PC-3 (cell line): ENCODE measurements at regions not wholly inside any gene's neighbourhood (a gene's known extent, or its start where the extent isn't known, plus 50 kb on each side); places are given as distances from the start of the nearest gene placed in this dataset.

ENCODE experiments used
- EZH2 ChIP-seq: fragments of 300-600 bp; sonication (generic); IDR thresholded peaks from one replicate; pipeline ENCODE4 v1.6.1; 2017; ENCODE audit warnings: antibody characterized with exemption, mild to moderate bottlenecking, low read length; ENCODE audit not compliant: unreplicated experiment
- EZH2phosphoT487 ChIP-seq: fragments of 300-600 bp; sonication (generic); IDR thresholded peaks from 2 replicates; pipeline ENCODE4 v1.6.1; 2018; ENCODE audit warnings: mild to moderate bottlenecking, antibody characterized with exemption, low read length, borderline replicate concordance
- TF ChIP-seq, protein P1 (sequence below): fragments of 300-600 bp; sonication (generic); conservative IDR thresholded peaks from 2 replicates; pipeline ENCODE4 v1.5.1; 2017; ENCODE audit warnings: antibody characterized with exemption, low read depth, mild to moderate bottlenecking, low read length

DNA sequence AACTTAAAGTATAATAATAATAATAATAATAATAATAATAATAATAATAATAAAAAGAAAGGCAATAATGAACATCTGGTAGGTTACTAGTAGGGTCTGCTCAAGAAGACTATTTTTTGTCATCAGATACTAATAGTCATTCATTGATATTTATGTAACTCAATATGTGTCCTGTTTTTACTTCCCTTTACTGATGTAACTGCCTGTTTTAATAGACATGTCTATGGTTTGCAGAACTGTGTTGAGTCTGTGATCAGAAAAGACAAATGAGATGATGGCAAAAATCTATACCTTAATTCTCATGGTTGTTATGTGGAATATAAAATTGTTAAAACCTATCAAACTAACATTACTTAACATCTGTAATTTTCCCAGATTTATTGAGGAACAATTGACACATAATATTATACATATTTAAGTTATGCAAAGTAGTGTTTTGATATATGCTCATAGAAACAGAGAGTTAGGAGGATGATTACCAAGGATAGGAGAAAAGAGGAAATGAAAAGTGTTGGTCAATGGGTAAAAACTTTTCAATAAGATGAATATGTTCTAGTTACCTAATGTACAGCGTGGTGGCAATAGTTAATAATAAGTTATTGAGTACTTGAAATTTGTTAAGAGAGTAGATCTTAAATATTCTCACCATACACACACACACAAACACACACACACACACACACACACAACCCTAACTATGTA is 699.4 kb downstream of the ZPLD1 start:
- TF ChIP-seq, protein P1, sequence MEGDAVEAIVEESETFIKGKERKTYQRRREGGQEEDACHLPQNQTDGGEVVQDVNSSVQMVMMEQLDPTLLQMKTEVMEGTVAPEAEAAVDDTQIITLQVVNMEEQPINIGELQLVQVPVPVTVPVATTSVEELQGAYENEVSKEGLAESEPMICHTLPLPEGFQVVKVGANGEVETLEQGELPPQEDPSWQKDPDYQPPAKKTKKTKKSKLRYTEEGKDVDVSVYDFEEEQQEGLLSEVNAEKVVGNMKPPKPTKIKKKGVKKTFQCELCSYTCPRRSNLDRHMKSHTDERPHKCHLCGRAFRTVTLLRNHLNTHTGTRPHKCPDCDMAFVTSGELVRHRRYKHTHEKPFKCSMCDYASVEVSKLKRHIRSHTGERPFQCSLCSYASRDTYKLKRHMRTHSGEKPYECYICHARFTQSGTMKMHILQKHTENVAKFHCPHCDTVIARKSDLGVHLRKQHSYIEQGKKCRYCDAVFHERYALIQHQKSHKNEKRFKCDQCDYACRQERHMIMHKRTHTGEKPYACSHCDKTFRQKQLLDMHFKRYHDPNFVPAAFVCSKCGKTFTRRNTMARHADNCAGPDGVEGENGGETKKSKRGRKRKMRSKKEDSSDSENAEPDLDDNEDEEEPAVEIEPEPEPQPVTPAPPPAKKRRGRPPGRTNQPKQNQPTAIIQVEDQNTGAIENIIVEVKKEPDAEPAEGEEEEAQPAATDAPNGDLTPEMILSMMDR, result no peak
- no peak for TF ChIP-seq EZH2phosphoT487
- no peak for TF ChIP-seq EZH2
